NCI-H446 (cell line): ENCODE measurements at regions not wholly inside any gene's neighbourhood (a gene's known extent, or its start where the extent isn't known, plus 50 kb on each side); places are given as distances from the start of the nearest gene placed in this dataset.
"Not testable (repeated sequence)": the region's sequence is repeated elsewhere in the genome, so short reads cannot be mapped to it uniquely, and the experiment has no call there.

Experiments
- DNase-seq, 2 experiments: peaks; one replicate each; lab custom pipeline; 2025; lab: John Stamatoyannopoulos, UW

GRCh38 chr20:19026121-19026878 is 186.1 kb upstream of the SLC24A3 start:
- no peak for DNase-seq

GRCh38 chr20:19026901-19027644 is 185.4 kb upstream of the SLC24A3 start:
- DNase-seq: no peak

- no peak for DNase-seq
Measured at GRCh38 chr20:19027971-19028370, 184.5 kb upstream of the SLC24A3 start.

GRCh38 chr20:19041787-19042186 is 170.7 kb upstream of the SLC24A3 start:
- no peak for DNase-seq

GRCh38 chr20:19045371-19045770 is 167.1 kb upstream of the SLC24A3 start:
- no peak for DNase-seq

- DNase-seq: no peak
Measured at GRCh38 chr20:19047040-19047950, 165.1 kb upstream of the SLC24A3 start.

GRCh38 chr20:19047951-19048296 is 164.5 kb upstream of the SLC24A3 start:
- no peak for DNase-seq

GRCh38 chr20:19048995-19049501 is 163.4 kb upstream of the SLC24A3 start:
- DNase-seq: no peak

- no peak for DNase-seq
Measured at GRCh38 chr20:19049514-19049913, 162.9 kb upstream of the SLC24A3 start.

- no peak for DNase-seq
Measured at GRCh38 chr20:19056909-19057308, 155.5 kb upstream of the SLC24A3 start.

- DNase-seq: not testable (repeated sequence)
Measured at GRCh38 chr20:19064788-19065187, 147.7 kb upstream of the SLC24A3 start.

GRCh38 chr20:19067986-19068385 is 144.5 kb upstream of the SLC24A3 start:
- DNase-seq: no peak

GRCh38 chr20:19070026-19070425 is 142.4 kb upstream of the SLC24A3 start:
- DNase-seq: no peak

- DNase-seq: no peak
Measured at GRCh38 chr20:19070681-19071445, 141.6 kb upstream of the SLC24A3 start.

- no peak for DNase-seq
Measured at GRCh38 chr20:19071446-19071725, 141.1 kb upstream of the SLC24A3 start.

GRCh38 chr20:19071902-19072498 is 140.4 kb upstream of the SLC24A3 start:
- no peak for DNase-seq

GRCh38 chr20:19072988-19073387 is 139.5 kb upstream of the SLC24A3 start:
- no peak for DNase-seq

GRCh38 chr20:19073584-19074218 is 138.7 kb upstream of the SLC24A3 start:
- no peak for DNase-seq

GRCh38 chr20:19074356-19074755 is 138.1 kb upstream of the SLC24A3 start:
- DNase-seq: no peak

GRCh38 chr20:19074828-19075516 is 137.5 kb upstream of the SLC24A3 start:
- DNase-seq: no peak
